Ishikawa (cell line): ENCODE measurements at regions not wholly inside any gene's neighbourhood (a gene's known extent, or its start where the extent isn't known, plus 50 kb on each side); places are given as distances from the start of the nearest gene placed in this dataset.

Experiments
- EP300 ChIP-seq: IDR thresholded peaks from 2 replicates; pipeline ENCODE4 v1.6.1; 2012; ENCODE audit warnings: borderline replicate concordance
- TF ChIP-seq, protein P1 (sequence below): IDR thresholded peaks from 2 replicates; pipeline ENCODE4 v1.6.1; 2012

DNA sequence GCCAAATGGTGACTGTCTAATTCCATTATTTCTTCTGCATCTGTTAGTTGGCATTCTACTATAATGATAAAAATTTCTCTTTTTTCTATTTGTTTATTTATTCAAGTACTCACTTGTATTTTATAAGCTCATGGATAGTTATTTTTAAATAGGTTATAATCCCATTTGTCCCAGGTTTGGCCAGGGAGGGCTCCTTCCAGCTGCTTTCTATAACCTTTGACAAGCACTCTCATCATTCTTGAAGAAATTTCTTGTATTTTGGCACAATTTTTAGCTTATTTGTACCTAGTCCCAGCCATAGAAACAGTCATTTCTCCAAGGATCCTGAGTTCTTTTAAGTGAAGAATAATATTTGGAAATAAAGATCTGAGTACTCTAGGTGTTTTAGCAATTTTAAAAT lies 1038.6 kb upstream of the AGA start:
- no peak for TF ChIP-seq EP300
- TF ChIP-seq, protein P1, sequence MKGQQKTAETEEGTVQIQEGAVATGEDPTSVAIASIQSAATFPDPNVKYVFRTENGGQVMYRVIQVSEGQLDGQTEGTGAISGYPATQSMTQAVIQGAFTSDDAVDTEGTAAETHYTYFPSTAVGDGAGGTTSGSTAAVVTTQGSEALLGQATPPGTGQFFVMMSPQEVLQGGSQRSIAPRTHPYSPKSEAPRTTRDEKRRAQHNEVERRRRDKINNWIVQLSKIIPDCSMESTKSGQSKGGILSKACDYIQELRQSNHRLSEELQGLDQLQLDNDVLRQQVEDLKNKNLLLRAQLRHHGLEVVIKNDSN = no peak
